Stomach (tissue), 8 donors: ENCODE measurements at regions not wholly inside any gene's neighbourhood (a gene's known extent, or its start where the extent isn't known, plus 50 kb on each side); places are given as distances from the start of the nearest gene placed in this dataset.
A peak's percentile ranks its signal among the peaks of the same experiment; 100 is the strongest.

ENCODE experiments used
- DNase-seq, 2 donors: peaks; one replicate each; pipeline versions ENCODE4 v3.0.0 to v3.0.0-alpha.2; 2013 to 2019
- H3K27ac ChIP-seq, 5 donors: fragments of 200-600 bp in 4 of 5; sonication (generic) in 4 of 5; one replicate each; pipeline ENCODE4 v1.5.1; 2013 to 2019; ENCODE audit warnings: mild to moderate bottlenecking in 1 of 5, moderate library complexity in 1 of 5
- H3K27me3 ChIP-seq, 3 donors: fragments of 200-600 bp; sonication (generic); one replicate each; pipeline ENCODE4 v1.5.1; 2017 to 2019; ENCODE audit warnings: mixed run types in 1 of 3
- H3K36me3 ChIP-seq, 4 donors: fragments of 200-600 bp; sonication (generic); 1 replicate in 3 of 4; 2 replicates in 1 of 4; pipeline ENCODE4 v1.5.1; 2016 to 2019
- H3K4me1 ChIP-seq, 4 donors: fragments of 200-600 bp; sonication (generic); one replicate each; pipeline ENCODE4 v1.5.1; 2016 to 2019
- H3K4me3 ChIP-seq, 4 donors: fragments of 200-600 bp; sonication (generic) in 3 of 4; one replicate each; pipeline ENCODE4 v1.5.1; 2016 to 2019; ENCODE audit warnings: mild to moderate bottlenecking in 1 of 4
- H3K9me3 ChIP-seq, 4 donors: fragments of 200-600 bp; sonication (generic); one replicate each; pipeline ENCODE4 v1.5.1; 2016 to 2019
- EP300 ChIP-seq: sonication (generic); formaldehyde crosslinking; IDR thresholded peaks from one replicate; pipeline ENCODE4 v1.6.1; 2017; ENCODE audit warnings: antibody characterized with exemption
- POLR2A ChIP-seq, 4 donors: fragments of 450-650 bp; IDR thresholded peaks; one replicate each; pipeline ENCODE4 v1.6.1; 2016; ENCODE audit warnings: antibody characterized with exemption in 4 of 4, control low read depth in 2 of 4, mild to moderate bottlenecking in 1 of 4, moderate library complexity in 1 of 4
- POLR2AphosphoS5 ChIP-seq, 3 donors: sonication (generic); formaldehyde crosslinking; IDR thresholded peaks; one replicate each; pipeline ENCODE4 v1.6.1; 2016; ENCODE audit warnings: antibody characterized with exemption in 3 of 3
- WGBS, 5 donors: extraction: QIAGEN DNeasy Blood & Tissue Kit in 3 of 5; methylation state at CpG; one replicate each; pipeline versions ENCODE4 v1.1.5 to v1.1.7; 2013 to 2018; 5-methylcytosine and 5-hydroxymethylcytosine counted together
- intact Hi-C: fragments of 100-400 bp; cut with DNase I; formaldehyde crosslinking; loops from one replicate; pipeline ENCODE4 v1.15.1; 2023; ENCODE audit warnings: low total_unique reads
- TF ChIP-seq, protein P1 (sequence below), 7 experiments: fragments of 450-650 bp in 4 of 7; fragments of 200-600 bp in 3 of 7; sonication (generic) in 3 of 7; IDR thresholded peaks; one replicate each; pipeline ENCODE4 v1.5.1; 2016 to 2019; ENCODE audit warnings: antibody characterized with exemption in 7 of 7, control low read depth in 2 of 7, mild to moderate bottlenecking in 1 of 7
- donor health status: healthy with polysubstance abuse.
- donor health status: Bipolar disorder and iron deficiency.
- donor health status: healthy.

DNA sequence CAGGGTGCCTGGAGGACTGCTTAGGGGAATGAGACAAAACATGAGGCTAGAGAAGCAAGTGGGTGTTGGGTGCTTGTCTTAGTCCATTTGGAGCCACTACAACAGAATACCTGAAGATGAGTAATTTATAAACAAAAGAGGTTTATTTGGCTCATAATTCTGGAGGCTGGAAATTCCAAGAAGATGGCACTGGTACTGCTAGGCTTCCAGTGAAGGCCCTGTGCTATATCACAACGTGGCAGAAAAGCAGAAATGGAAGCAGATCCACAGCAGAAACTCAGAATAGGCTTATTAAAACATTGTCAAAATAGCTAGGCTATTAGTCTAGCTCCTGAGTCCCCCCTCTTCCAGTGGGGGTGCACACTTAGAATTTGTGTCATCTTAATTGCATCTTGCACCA lies 701.7 kb downstream of the RWDD3 start:
- DNase-seq, result no peak
- WGBS, 5 donors, result 39 to 64% (median 50%) methylated on average over 1 of the region's 1 CpG
- intact Hi-C loops, result no loop called here
- TF ChIP-seq, protein P1, sequence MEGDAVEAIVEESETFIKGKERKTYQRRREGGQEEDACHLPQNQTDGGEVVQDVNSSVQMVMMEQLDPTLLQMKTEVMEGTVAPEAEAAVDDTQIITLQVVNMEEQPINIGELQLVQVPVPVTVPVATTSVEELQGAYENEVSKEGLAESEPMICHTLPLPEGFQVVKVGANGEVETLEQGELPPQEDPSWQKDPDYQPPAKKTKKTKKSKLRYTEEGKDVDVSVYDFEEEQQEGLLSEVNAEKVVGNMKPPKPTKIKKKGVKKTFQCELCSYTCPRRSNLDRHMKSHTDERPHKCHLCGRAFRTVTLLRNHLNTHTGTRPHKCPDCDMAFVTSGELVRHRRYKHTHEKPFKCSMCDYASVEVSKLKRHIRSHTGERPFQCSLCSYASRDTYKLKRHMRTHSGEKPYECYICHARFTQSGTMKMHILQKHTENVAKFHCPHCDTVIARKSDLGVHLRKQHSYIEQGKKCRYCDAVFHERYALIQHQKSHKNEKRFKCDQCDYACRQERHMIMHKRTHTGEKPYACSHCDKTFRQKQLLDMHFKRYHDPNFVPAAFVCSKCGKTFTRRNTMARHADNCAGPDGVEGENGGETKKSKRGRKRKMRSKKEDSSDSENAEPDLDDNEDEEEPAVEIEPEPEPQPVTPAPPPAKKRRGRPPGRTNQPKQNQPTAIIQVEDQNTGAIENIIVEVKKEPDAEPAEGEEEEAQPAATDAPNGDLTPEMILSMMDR (IDR thresholded peaks at IDR 0.05), result no peak
- TF ChIP-seq POLR2AphosphoS5 (IDR thresholded peaks at IDR 0.05), result no peak
- TF ChIP-seq POLR2A (IDR thresholded peaks at IDR 0.05), result no peak
- TF ChIP-seq EP300, result no peak
- no peaks in the 10 kb centered on the region for H3K9me3 ChIP-seq
- no peaks in the 10 kb centered on the region for H3K4me1 ChIP-seq
- no peaks in the 10 kb centered on the region for H3K36me3 ChIP-seq
- H3K4me3 ChIP-seq, result no peak overlapping the region
- H3K27me3 ChIP-seq, result no peaks in the 10 kb centered on the region
- H3K27ac ChIP-seq, result no peak overlapping the region

DNA sequence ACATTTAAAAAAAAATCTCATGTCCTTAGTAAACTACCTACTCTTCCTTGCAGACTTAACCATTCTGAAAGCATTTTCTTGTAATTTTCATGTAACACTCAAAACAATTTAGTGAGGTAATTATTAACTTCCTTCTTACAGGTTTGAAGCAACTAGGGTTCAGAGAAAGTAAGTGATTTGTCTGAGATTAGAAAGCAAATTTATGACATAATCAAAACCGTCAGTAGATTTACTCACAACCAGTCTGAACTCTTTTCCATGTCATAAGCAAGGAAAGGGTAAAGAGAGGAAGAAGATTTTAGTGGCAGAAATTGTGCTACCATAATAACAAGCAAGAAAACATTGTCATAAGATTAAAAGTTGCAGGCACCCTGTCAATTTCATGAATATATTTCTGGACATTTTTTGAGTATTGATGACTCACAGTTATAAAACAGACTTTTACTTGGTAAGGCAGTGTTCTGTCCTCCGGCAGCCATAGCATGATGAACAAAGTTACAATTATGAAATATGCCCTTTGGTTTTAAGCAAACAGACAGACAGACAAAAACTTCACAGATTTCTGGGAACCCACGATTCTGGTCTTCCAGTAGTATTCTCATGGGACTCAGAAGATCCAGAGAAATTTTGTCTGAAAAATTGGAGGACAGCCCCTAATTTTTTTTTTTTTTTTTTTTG lies 707.2 kb downstream of the RWDD3 start:
- intact Hi-C loops, result no loop called here
- H3K9me3 ChIP-seq, result no peaks in the 10 kb centered on the region
- no peaks in the 10 kb centered on the region for H3K27me3 ChIP-seq
- H3K36me3 ChIP-seq, result no peaks in the 10 kb centered on the region
- no peaks in the 10 kb centered on the region for H3K4me1 ChIP-seq
- H3K27ac ChIP-seq, result no peak overlapping the region
- no peak overlapping the region for H3K4me3 ChIP-seq
- TF ChIP-seq POLR2AphosphoS5 (IDR thresholded peaks at IDR 0.05) (no peak), EP300 (no peak), POLR2A (IDR thresholded peaks at IDR 0.05) (no peak)
- TF ChIP-seq, protein P1 (IDR thresholded peaks at IDR 0.05), result no peak
- 55 to 62% (median 57%) methylated on average over 3 of the region's 3 CpGs for WGBS, 5 donors
- DNase-seq, result no peak

DNA sequence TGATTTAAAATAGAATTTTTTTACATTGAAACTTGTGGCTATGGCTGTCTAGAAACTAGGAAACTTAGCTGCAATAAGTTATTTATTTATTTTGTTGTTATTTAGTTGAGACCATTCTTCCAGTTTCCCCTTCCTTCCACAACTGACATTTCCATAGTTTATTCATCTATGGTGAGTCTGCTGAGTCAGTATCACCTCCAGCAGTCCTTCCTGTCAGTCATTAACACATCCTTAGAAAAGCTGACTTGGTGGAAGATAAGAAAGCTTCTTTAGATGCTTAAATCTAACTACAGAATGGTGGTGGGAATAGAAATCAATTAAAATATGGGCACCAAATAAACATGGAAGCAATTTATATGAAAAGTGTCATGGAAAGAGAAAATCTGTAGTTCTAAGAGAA lies 714.0 kb downstream of the RWDD3 start:
- Histone ChIP-seq H3K27ac (no peak overlapping the region), H3K4me3 (no peak overlapping the region), H3K9me3 (no peaks in the 10 kb centered on the region), H3K27me3 (no peaks in the 10 kb centered on the region), H3K36me3 (no peaks in the 10 kb centered on the region), H3K4me1 (no peaks in the 10 kb centered on the region)
- DNase-seq, result no peak
- TF ChIP-seq, protein P1 (IDR thresholded peaks at IDR 0.05), result no peak
- no peak for TF ChIP-seq POLR2AphosphoS5 (IDR thresholded peaks at IDR 0.05)
- no peak for TF ChIP-seq POLR2A (IDR thresholded peaks at IDR 0.05)
- TF ChIP-seq EP300, result no peak
- intact Hi-C loops, result no loop called here

DNA sequence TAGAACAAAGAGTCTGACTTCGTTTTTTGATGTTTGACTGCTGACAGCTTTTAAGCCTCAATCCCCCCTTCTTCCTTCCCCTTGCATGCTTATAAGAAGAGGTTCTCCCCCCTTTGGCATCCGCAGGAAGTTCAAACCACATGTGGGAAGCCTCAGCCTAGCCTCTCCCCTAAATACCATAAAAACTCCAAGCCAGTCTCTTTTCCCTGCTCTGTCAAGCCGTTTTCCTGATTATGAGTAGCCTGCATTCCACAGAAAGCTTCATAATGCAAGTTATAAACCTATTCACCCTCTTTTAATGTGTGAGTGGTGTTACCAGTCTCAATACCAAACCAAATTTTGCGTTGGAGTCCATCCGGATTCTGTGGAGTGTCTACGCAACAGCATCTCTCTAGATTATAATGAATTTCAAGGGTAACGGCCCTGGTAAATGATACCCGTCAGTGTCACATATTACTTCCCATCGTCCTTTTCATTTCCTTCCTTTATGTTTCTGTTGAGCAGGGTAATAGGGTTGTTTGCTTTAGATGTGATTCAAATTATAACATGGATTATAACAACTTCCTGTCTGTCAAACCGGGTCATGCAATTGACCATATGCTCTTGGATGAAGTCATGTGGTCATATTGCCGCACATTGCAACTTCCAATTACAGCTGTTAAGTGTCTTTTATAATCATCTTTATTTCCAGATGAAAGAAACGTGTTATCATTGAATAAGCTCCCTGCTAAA lies 717.5 kb downstream of the RWDD3 start:
- WGBS, 5 donors, result 45 to 61% (median 60%) methylated on average over 12 of the region's 12 CpGs
- H3K4me3 ChIP-seq, result no peak overlapping the region

More for the DNA sequence above, 717.5 kb downstream of the RWDD3 start:
- TF ChIP-seq POLR2AphosphoS5 (IDR thresholded peaks at IDR 0.05) (no peak), POLR2A (IDR thresholded peaks at IDR 0.05) (no peak), EP300 (no peak)
- TF ChIP-seq, protein P1 (IDR thresholded peaks at IDR 0.05), result no peak
- intact Hi-C loops, result no loop called here
- DNase-seq, result peak in 1 of 2 donors; percentile 15
- Histone ChIP-seq H3K27me3 (no peaks in the 10 kb centered on the region), H3K4me1 (no peaks in the 10 kb centered on the region), H3K27ac (no peak overlapping the region), H3K36me3 (no peaks in the 10 kb centered on the region), H3K9me3 (no peaks in the 10 kb centered on the region)
